Thyroid gland (tissue), 4 donors: ENCODE measurements at regions not wholly inside any gene's neighbourhood (a gene's known extent, or its start where the extent isn't known, plus 50 kb on each side); places are given as distances from the start of the nearest gene placed in this dataset.

ENCODE experiments used
- DNase-seq, 2 donors: peaks; one replicate each; pipeline ENCODE4 v3.0.0-alpha.2; 2019
- H3K27ac ChIP-seq, 3 donors: fragments of 200-600 bp; sonication (generic); 1 replicate in 2 of 3; 2 replicates in 1 of 3; pipeline ENCODE4 v1.5.1; 2016 to 2019; ENCODE audit warnings: mild to moderate bottlenecking in 1 of 3, moderate library complexity in 1 of 3
- H3K27me3 ChIP-seq: fragments of 200-600 bp; sonication (generic); one replicate; pipeline ENCODE4 v1.5.1; 2019
- H3K36me3 ChIP-seq, 2 donors: fragments of 200-600 bp; sonication (generic); one replicate each; pipeline ENCODE4 v1.5.1; 2016 to 2019
- H3K4me1 ChIP-seq, 2 donors: fragments of 200-600 bp; sonication (generic); one replicate each; pipeline ENCODE4 v1.5.1; 2017 to 2019
- H3K4me3 ChIP-seq, 3 donors: fragments of 200-600 bp; sonication (generic); replicated peaks in 1 of 3; 1 replicate in 2 of 3; 2 replicates in 1 of 3; pipeline ENCODE4 v1.5.1; 2016; ENCODE audit warnings: mild to moderate bottlenecking in 1 of 3
- H3K9me3 ChIP-seq: fragments of 200-600 bp; sonication (generic); one replicate; pipeline ENCODE4 v1.5.1; 2017
- POLR2A ChIP-seq, 2 donors: fragments of 450-650 bp; IDR thresholded peaks; one replicate each; pipeline ENCODE4 v1.6.1; 2017; ENCODE audit warnings: antibody characterized with exemption in 2 of 2, mild to moderate bottlenecking in 2 of 2, moderate library complexity in 1 of 2
- WGBS, 2 donors: methylation state at CpG; one replicate each; pipeline ENCODE4 v1.1.5; 2017; 5-methylcytosine and 5-hydroxymethylcytosine counted together
- intact Hi-C: fragments of 100-400 bp; cut with DNase I; formaldehyde crosslinking; loops from one replicate; pipeline ENCODE4 v1.15.1; 2023
- TF ChIP-seq, protein P1 (sequence below), 6 experiments: fragments of 200-600 bp in 3 of 6; fragments of 450-650 bp in 3 of 6; sonication (generic) in 3 of 6; IDR thresholded peaks; one replicate each; pipeline ENCODE4 v1.5.1; 2016 to 2019; ENCODE audit warnings: antibody characterized with exemption in 6 of 6, mild to moderate bottlenecking in 2 of 6, inconsistent platforms in 1 of 6, moderate library complexity in 1 of 6

GRCh38 chr20:40181676-40182075 is 507.4 kb downstream of the MAFB start:
- Histone ChIP-seq H3K4me3 (no peak overlapping the region), H3K9me3 (no peaks in the 10 kb centered on the region), H3K27me3 (no peaks in the 10 kb centered on the region), H3K27ac (no peak overlapping the region), H3K4me1 (no peaks in the 10 kb centered on the region), H3K36me3 (no peaks in the 10 kb centered on the region)
- TF ChIP-seq, protein P1, sequence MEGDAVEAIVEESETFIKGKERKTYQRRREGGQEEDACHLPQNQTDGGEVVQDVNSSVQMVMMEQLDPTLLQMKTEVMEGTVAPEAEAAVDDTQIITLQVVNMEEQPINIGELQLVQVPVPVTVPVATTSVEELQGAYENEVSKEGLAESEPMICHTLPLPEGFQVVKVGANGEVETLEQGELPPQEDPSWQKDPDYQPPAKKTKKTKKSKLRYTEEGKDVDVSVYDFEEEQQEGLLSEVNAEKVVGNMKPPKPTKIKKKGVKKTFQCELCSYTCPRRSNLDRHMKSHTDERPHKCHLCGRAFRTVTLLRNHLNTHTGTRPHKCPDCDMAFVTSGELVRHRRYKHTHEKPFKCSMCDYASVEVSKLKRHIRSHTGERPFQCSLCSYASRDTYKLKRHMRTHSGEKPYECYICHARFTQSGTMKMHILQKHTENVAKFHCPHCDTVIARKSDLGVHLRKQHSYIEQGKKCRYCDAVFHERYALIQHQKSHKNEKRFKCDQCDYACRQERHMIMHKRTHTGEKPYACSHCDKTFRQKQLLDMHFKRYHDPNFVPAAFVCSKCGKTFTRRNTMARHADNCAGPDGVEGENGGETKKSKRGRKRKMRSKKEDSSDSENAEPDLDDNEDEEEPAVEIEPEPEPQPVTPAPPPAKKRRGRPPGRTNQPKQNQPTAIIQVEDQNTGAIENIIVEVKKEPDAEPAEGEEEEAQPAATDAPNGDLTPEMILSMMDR (IDR thresholded peaks at IDR 0.05) = no peak
- no peak for TF ChIP-seq POLR2A (IDR thresholded peaks at IDR 0.05)
- WGBS, 2 donors = 81 to 90% methylated on average over 3 of the region's 3 CpGs
- intact Hi-C loops = no loop called here
- no peak for DNase-seq

DNA sequence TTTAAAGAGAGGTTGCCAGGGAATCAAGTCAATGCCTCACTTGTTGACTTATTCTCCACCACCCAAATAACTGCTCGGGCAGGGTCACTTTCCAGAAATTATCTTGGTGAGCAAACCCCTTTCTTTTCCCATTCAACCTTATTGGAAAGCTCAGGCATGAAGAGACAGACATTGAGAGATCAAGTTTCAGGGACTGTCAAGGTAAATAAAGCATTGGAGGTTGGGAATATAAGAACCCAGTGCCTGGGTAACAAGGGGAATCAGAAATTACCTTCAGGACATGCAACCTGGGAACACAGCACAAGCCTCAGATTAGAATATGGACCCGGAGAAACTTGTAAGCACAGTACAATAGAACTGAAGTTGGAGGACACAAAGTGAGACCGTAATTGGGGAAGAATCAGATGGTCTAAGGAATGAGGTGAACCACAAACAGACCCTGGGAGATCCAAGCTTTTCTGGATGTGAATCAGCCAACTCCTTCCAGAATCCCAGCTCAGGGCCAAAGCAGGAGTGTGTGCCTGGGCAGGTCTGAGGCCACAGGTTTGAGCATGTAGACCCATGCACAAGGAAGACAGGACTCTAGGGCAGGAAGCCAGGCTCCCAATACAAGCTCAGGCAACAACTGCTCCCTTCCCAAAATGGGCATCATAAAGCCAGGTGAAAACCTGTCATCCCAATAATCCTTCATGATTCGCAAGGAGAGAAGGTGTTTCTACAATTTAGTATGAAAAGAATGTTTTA is 512.8 kb downstream of the MAFB start:
- 83 to 87% methylated on average over 4 of the region's 4 CpGs for WGBS, 2 donors
- no peaks in the 10 kb centered on the region for H3K4me1 ChIP-seq
- no peak overlapping the region for H3K27ac ChIP-seq
- no peaks in the 10 kb centered on the region for H3K9me3 ChIP-seq
- intact Hi-C loops = no loop called here
- DNase-seq = no peak
- TF ChIP-seq POLR2A (IDR thresholded peaks at IDR 0.05) = no peak
- TF ChIP-seq, protein P1 (IDR thresholded peaks at IDR 0.05) = no peak
- H3K36me3 ChIP-seq = no peaks in the 10 kb centered on the region
- H3K27me3 ChIP-seq = no peaks in the 10 kb centered on the region
- H3K4me3 ChIP-seq = no peak overlapping the region

- Histone ChIP-seq H3K9me3 (no peaks in the 10 kb centered on the region), H3K27me3 (no peaks in the 10 kb centered on the region), H3K36me3 (no peaks in the 10 kb centered on the region), H3K4me3 (no peak overlapping the region), H3K4me1 (no peaks in the 10 kb centered on the region), H3K27ac (no peak overlapping the region)
- no peak for DNase-seq
- WGBS, 2 donors = 80 to 86% methylated on average over 1 of the region's 1 CpG
- intact Hi-C loops = no loop called here
- TF ChIP-seq, protein P1 (IDR thresholded peaks at IDR 0.05) = no peak
- no peak for TF ChIP-seq POLR2A (IDR thresholded peaks at IDR 0.05)
Measured at GRCh38 chr20:40175296-40175695, 513.7 kb downstream of the MAFB start.

DNA sequence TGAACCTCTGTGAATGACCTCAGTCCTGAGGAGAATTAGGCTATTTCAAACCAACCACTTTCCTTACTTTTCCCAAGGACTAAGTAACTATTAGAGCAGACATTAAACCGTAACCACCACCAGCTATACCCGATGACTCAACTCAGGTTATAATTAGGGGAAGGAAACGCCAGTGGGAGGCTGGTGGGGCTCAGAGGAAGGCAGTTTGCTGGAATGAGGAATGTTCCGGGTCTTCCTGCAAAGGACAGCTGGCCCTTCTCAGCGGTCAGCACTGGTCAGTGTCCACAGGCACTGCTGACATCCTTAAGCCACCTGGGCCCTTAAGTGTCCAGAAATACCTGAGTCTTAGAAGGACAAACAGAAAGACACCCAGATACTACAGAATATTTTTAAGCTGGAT is 515.2 kb downstream of the MAFB start:
- intact Hi-C loops = no loop called here
- H3K27me3 ChIP-seq = no peaks in the 10 kb centered on the region
- DNase-seq = no peak
- no peak overlapping the region for H3K27ac ChIP-seq
- H3K4me3 ChIP-seq = no peak overlapping the region
- no peaks in the 10 kb centered on the region for H3K4me1 ChIP-seq
- TF ChIP-seq POLR2A (IDR thresholded peaks at IDR 0.05) = no peak
- TF ChIP-seq, protein P1 (IDR thresholded peaks at IDR 0.05) = no peak
- H3K9me3 ChIP-seq = no peaks in the 10 kb centered on the region
- 56 to 71% methylated on average over 5 of the region's 5 CpGs for WGBS, 2 donors
- H3K36me3 ChIP-seq = no peaks in the 10 kb centered on the region

GRCh38 chr20:40168981-40169620 is 519.9 kb downstream of the MAFB start:
- H3K9me3 ChIP-seq = no peaks in the 10 kb centered on the region
- WGBS, 2 donors = 58 to 63% methylated on average over 2 of the region's 2 CpGs
- H3K27me3 ChIP-seq = no peaks in the 10 kb centered on the region
- H3K27ac ChIP-seq = no peak overlapping the region
- intact Hi-C loops = loop anchor here (10.0 kb wide), 1 partner anchor 526 kb away; no protein-coding TSS in a partner anchor
- H3K4me1 ChIP-seq = no peaks in the 10 kb centered on the region
- no peak for TF ChIP-seq POLR2A (IDR thresholded peaks at IDR 0.05)
- TF ChIP-seq, protein P1 (IDR thresholded peaks at IDR 0.05) = no peak
- H3K36me3 ChIP-seq = no peaks in the 10 kb centered on the region
- DNase-seq = no peak
- no peak overlapping the region for H3K4me3 ChIP-seq
